C4-2B (cell line): ENCODE measurements at regions not wholly inside any gene's neighbourhood (a gene's known extent, or its start where the extent isn't known, plus 50 kb on each side); places are given as distances from the start of the nearest gene placed in this dataset.
"Not testable (repeated sequence)": the region's sequence is repeated elsewhere in the genome, so short reads cannot be mapped to it uniquely, and the experiment has no call there.

ENCODE experiments used
- H3K27ac ChIP-seq: fragments of 450-650 bp; 2 replicates; pipeline ENCODE4 v1.5.1; 2017
- ZFX ChIP-seq: fragments of 450-650 bp; IDR thresholded peaks from 2 replicates; pipeline ENCODE4 v1.6.1; 2017
- TF ChIP-seq, protein P1 (sequence below): fragments of 450-650 bp; conservative IDR thresholded peaks from 2 replicates; pipeline ENCODE4 v1.5.1; 2017; ENCODE audit warnings: mild to moderate bottlenecking

DNA sequence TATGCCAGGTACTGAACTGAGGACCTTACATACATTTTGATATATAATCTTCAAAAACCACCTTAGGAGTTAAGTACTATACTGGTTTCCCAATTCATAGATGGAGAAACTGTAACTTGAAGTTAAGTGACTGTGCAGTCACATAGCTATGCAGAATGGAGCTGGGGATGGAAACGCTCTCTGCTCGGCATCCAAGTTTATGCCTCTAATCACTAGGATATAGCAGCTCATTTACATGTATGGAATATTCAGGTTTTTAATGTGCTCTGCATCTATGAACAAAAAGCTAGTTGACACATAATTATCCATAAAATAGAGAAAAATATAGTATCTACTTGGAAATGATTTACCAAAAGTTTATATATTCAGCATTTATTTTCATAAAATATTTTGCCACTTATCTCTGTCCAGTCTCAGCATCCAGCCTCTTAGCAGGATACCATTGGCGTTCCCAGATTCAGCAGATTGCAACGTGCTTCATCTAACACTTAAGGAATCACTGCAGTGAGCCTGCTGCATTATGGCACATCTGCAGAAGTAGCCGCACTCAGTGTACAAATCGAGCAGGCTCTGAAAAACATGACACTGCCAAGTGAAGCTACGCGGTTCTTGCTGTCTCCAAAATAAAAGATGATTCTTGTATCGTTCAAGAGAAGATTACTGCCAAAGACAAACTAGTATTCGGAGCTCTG lies 70.4 kb downstream of the MRPL57 start:
- TF ChIP-seq ZFX, result no peak
- TF ChIP-seq, protein P1, sequence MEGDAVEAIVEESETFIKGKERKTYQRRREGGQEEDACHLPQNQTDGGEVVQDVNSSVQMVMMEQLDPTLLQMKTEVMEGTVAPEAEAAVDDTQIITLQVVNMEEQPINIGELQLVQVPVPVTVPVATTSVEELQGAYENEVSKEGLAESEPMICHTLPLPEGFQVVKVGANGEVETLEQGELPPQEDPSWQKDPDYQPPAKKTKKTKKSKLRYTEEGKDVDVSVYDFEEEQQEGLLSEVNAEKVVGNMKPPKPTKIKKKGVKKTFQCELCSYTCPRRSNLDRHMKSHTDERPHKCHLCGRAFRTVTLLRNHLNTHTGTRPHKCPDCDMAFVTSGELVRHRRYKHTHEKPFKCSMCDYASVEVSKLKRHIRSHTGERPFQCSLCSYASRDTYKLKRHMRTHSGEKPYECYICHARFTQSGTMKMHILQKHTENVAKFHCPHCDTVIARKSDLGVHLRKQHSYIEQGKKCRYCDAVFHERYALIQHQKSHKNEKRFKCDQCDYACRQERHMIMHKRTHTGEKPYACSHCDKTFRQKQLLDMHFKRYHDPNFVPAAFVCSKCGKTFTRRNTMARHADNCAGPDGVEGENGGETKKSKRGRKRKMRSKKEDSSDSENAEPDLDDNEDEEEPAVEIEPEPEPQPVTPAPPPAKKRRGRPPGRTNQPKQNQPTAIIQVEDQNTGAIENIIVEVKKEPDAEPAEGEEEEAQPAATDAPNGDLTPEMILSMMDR, result no peak

DNA sequence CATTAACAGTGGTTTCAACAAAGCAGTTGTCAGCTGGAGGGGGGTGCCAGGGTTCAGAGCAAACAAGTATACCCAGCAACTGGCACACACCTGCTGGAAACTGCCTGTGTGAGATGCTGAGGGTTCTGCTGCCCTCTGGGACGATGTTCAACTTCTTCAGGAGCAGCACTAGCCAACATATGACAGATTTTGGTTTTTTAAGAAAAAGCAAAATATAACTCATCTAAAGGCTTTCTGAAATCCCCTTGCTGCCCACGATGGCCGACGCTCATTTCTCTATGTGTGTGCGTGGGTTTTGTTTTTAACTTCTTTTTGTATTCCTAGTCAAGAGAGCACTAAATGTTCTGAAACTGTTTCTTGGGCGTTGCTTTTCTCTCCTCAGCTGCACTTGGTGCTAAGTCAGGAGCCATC lies 79.9 kb downstream of the MRPL57 start:
- no peak overlapping the region for H3K27ac ChIP-seq
- TF ChIP-seq ZFX, result no peak
- TF ChIP-seq, protein P1, result no peak

More for the DNA sequence above, 70.4 kb downstream of the MRPL57 start:
- no peak overlapping the region for H3K27ac ChIP-seq

DNA sequence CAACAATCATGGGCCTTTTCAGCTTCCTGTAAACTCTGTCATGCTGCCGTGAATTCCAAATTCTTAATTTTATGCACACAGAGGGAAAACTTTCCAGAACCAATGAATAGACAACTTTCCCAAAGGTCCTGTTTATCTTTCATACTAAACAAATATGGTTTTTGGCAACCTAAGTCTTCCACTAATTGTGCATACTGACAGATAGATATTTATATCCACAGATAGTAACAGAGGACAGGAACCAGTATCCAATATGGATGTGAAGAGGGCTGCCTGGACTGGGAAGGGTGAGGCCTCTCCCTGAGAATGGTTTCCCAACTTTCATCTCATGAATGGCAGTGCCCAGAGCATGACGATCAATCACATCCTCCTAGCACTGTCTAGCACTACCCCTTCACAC lies 80.4 kb downstream of the MRPL57 start:
- TF ChIP-seq, protein P1, result no peak
- no peak for TF ChIP-seq ZFX
- H3K27ac ChIP-seq, result no peak overlapping the region

DNA sequence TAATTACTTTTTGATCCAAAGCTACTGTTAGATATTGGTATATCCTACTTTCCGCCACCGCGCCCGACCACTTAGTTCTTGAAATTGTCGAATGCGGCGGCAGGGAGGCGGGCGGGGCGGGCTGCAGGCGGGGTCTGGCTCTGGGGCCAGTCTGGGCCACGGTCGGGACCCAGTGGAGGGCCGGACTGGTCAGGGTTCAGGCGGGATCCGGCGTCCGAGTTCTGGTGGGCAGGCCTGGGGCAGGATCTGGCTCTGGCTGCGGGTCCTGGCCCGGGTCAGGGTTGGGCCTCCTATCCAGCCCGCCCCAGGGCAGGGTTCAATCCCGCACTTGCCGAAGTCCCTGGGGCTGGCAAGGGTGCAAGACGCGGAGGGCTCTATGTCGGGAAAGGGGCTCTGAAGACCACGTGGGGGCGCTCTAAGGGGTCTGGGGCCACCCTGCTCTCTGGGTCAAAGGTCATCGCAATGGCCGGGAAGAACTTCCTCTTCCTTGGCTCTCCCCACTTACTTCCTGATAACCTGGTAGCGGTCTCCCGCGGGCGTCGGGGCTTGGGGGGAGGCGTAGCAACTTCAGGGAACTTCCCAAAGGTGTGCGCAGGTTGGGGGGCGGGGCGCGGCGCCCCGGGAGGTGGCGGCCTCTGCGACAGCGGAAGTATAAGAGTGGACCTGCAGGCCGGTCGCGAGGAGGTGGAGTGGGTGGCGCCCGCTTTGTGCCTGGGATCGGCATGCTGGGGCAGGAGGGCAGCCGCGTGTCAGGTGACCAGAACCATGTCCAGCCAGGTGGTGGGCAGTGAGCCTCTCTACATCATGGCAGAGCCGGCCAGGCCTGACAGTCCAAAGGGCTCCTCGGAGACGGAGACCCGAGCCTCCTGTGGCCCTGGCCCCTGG lies 83.4 kb downstream of the MRPL57 start:
- H3K27ac ChIP-seq, result no peak overlapping the region
- TF ChIP-seq ZFX, result no peak
- TF ChIP-seq, protein P1, result no peak

DNA sequence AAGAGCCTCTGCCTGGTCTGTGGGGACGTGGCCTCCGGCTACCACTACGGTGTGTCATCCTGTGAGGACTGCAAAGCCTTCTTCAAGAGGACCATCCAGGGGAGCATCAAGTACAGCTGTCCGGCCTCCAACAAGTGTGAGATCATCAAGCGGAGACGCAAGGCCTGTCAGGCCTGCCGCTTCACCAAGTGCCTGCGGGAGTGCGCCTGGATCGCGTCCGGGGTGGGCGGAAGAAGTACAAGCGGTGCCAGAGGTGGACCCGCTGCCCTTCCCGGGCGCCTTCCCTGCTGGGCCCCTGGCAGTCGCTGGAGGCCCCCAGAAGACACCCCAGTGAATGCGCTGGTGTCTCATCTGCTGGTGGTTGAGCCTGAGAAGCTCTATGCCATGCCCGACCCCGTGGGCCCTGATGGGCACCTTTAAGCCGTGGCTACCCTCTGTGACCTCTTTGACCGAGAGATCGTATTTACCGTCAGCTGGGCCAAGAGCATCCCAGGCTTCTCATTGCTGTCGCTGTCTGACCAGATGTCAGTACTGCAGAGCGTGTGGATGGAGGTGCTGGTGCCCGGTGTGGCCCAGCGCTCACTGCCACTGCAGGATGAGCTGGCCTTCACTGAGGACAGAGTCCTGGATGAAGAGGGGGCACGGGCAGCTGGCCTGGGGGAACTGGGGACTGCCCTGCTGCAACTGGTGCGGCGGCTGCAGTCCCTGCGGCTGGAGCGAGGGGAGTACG lies 84.3 kb downstream of the MRPL57 start:
- not testable (repeated sequence) for H3K27ac ChIP-seq

DNA sequence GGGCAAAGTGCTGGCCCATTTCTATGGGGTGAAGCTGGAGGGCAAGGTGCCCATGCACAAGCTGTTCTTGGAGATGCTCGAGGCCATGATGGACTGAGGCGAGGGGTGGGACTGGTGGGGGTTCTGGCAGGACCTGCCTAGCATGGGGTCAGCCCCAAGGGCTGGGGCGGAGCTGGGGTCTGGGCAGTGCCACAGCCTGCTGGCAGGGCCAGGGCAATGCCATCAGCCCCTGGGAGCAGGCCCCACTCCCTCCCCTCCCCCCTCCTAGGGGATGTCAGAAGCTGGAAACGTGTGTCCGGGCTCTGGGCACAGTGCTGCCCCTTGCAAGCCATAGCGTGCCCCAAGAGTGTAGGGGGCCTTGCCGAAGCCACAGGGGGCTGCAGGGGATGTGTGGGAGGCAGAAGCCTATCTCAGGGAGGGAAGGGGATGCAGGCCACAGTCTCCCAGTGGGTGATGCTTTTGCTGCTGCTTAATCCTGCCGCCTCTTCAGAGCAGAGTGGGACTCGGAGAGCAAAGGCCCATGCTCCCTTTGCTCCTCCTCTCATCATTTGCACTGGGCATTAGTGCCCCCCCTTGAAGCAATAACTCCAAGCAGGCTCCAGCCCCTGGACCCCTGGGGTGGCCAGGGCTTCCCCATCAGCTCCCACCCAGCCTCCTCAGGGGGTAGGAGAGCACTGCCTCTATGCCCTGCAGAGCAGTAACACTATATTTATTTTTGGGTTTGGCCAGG lies 85.2 kb downstream of the MRPL57 start:
- not testable (repeated sequence) for H3K27ac ChIP-seq

DNA sequence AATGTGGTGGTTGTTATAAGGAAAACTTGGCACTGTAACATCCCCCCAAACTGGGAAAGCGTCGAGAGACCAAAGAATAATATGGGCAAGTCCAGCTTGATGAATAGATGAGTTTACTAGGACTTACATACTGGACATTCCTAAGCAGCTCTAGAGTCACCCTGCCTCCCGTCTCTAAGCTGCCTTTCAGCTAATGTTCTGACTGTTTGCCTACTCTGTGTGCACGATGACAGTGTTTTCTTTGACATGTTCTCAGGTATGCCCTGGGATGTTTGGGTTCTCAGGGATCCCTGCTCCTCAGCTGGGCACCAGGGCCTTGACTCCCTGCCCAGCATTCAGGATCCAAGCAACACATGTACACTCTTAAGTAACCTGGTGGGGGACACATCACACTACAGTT lies 87.5 kb downstream of the MRPL57 start:
- not testable (repeated sequence) for H3K27ac ChIP-seq

DNA sequence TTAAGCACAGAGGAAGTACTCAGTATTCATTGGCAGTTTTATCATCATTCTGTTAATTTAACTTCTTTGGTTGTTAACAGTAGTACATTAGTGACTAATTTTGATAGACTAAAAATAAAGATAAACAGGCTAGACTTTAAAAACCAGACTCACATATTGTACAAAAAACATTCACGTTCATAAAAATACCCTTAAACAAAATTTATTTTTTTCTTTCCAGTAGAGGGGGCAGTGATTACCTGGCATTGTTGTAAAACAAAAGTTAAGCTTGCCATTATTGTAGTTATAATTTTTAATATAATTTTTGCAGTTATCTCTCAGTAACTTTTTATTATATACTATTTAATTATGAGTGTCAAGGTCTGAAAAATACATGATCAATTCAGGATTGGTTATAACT lies 92.0 kb downstream of the MRPL57 start:
- H3K27ac ChIP-seq, result not testable (repeated sequence)
- TF ChIP-seq, protein P1, result peak; percentile 29

DNA sequence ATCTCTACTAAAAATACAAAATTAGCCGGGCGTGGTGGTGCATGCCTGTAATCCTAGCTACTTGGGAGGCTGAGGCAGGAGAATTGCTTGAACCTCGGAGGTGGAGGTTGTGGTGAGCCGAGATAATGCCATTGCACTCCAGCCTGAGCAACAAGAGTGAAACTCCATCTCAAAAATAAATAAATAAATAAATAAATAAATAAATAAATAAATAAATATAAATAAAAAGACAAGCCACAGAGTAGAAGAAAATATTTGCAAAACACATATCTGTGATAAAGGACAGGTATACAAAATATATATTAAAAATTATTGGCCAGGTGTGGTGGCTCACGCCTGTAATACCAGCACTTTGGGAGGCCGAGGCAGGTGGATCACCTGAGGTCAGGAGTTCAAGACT lies 96.0 kb downstream of the MRPL57 start:
- not testable (repeated sequence) for H3K27ac ChIP-seq

DNA sequence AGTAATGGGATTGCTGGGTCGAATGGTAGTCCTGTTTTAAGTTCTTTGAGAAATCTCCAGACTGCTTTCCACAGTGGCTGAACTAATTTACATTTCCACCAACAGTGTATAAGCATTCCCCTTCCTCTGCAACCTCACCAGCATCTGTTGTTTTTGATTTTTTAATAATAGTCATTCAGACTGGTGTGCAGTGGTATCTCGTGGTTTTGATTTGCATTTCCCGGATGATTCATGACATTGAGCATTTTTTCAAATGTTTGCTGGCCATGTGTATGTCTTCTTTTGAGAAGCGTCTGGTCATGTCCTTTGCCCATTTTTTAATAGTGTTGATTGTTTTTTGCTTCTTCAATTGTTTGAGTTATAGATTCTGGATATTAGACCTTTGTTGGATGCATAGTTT lies 98.0 kb downstream of the MRPL57 start:
- H3K27ac ChIP-seq, result not testable (repeated sequence)
